H1 (cell line): ENCODE measurements at regions not wholly inside any gene's neighbourhood (a gene's known extent, or its start where the extent isn't known, plus 50 kb on each side); places are given as distances from the start of the nearest gene placed in this dataset.

ENCODE experiments used
- CTCF ChIA-PET: fragments of 300-600 bp; sonication (Branson Sonifier 250); formaldehyde crosslinking; loops from one replicate; lab custom pipeline; 2021; ENCODE audit not compliant: partially characterized antibody; lab: Charles Lee
- POLR2A ChIA-PET: fragments of 300-600 bp; sonication (Branson Sonifier 250); formaldehyde crosslinking; loops from one replicate; lab custom pipeline; 2021; ENCODE audit warnings: inconsistent platforms; ENCODE audit not compliant: partially characterized antibody; lab: Charles Lee
- DNase-seq, 2 experiments: peaks; one replicate each; pipeline versions ENCODE4 v3.0.0 to v3.0.0-alpha.2; 2010 to 2022; ENCODE audit warnings: low spot score in 2 of 2, low read depth in 1 of 2, mixed read lengths in 1 of 2
- FAIRE-seq: peaks from 2 replicates; lab custom pipeline; 2011; peaks lifted over from hg19 to GRCh38; lab: Jason Lieb, UNC
- H2AFZ ChIP-seq: 2 replicates; pipeline ENCODE4 v1.8.1; 2012; ENCODE audit warnings: low read length, inconsistent platforms
- H2AK5ac ChIP-seq: 2 replicates; pipeline ENCODE4 v1.6.1; 2013; ENCODE audit warnings: low read depth, low read length
- H2BK120ac ChIP-seq: replicated peaks from 2 replicates; pipeline ENCODE3; 2013; ENCODE audit warnings: low read depth, low read length, inconsistent platforms
- H2BK12ac ChIP-seq: 2 replicates; pipeline ENCODE4 v1.6.1; 2013; ENCODE audit warnings: low read depth, low read length
- H2BK15ac ChIP-seq: 2 replicates; pipeline ENCODE4 v1.6.1; 2013; ENCODE audit warnings: low read length
- H2BK20ac ChIP-seq: 2 replicates; pipeline ENCODE4 v1.6.1; 2013; ENCODE audit warnings: low read length
- H2BK5ac ChIP-seq: 2 replicates; pipeline ENCODE4 v1.6.1; 2013; ENCODE audit warnings: low read depth, low read length
- H3K14ac ChIP-seq: 2 replicates; pipeline ENCODE4 v1.6.1; 2013; ENCODE audit warnings: inconsistent platforms; ENCODE audit not compliant: insufficient read length
- H3K18ac ChIP-seq: 2 replicates; pipeline ENCODE4 v1.6.1; 2013; ENCODE audit warnings: low read length; ENCODE audit errors: extremely low read depth
- H3K23ac ChIP-seq: 2 replicates; pipeline ENCODE4 v1.6.1; 2013; ENCODE audit warnings: inconsistent platforms; ENCODE audit not compliant: insufficient read length
- H3K23me2 ChIP-seq: 2 replicates; pipeline ENCODE4 v1.6.1; 2013; ENCODE audit warnings: low read depth, low read length
- H3K27ac ChIP-seq: 2 replicates; pipeline ENCODE4 v1.6.1; 2011; ENCODE audit warnings: low read depth, low read length, inconsistent platforms
- H3K27me3 ChIP-seq, 4 experiments: replicated peaks in 1 of 4; 1 replicate in 1 of 4; 2 replicates in 3 of 4; pipeline versions ENCODE4 v1.6.1 to v1.8.1; 2011 to 2013; ENCODE audit warnings: low read length in 3 of 4, mild to moderate bottlenecking in 3 of 4, inconsistent platforms in 2 of 4, mixed read lengths in 2 of 4, moderate library complexity in 1 of 4; ENCODE audit not compliant: control insufficient read depth in 3 of 4, insufficient read depth in 3 of 4; ENCODE audit errors: extremely low read depth in 1 of 4
- H3K36me3 ChIP-seq, 4 experiments: 2 replicates each; pipeline versions ENCODE4 v1.6.1 to v1.8.1; 2011 to 2013; ENCODE audit warnings: mild to moderate bottlenecking in 4 of 4, low read length in 3 of 4, moderate library complexity in 2 of 4, control low read depth in 1 of 4, inconsistent platforms in 1 of 4; ENCODE audit not compliant: insufficient read depth in 4 of 4, control insufficient read depth in 2 of 4
- H3K4ac ChIP-seq: replicated peaks from 2 replicates; pipeline ENCODE3; 2013; ENCODE audit warnings: low read length, low read depth, mixed read lengths, inconsistent platforms; ENCODE audit not compliant: insufficient read length
- H3K4me1 ChIP-seq, 4 experiments: replicated peaks in 1 of 4; 1 replicate in 1 of 4; 2 replicates in 3 of 4; pipeline versions ENCODE4 v1.6.1 to v1.8.1; 2011 to 2013; ENCODE audit warnings: low read length in 3 of 4, inconsistent platforms in 2 of 4, mixed read lengths in 1 of 4; ENCODE audit not compliant: insufficient read depth in 4 of 4, control insufficient read depth in 3 of 4
- H3K4me2 ChIP-seq, 2 experiments: 2 replicates each; pipeline versions ENCODE4 v1.6.1 to v1.8.1; 2011 to 2013; ENCODE audit warnings: low read depth in 2 of 2, low read length in 2 of 2, control low read depth in 1 of 2, inconsistent platforms in 1 of 2, mild to moderate bottlenecking in 1 of 2; ENCODE audit not compliant: insufficient read depth in 1 of 2
- H3K4me3 ChIP-seq, 4 experiments: fragments of 200-600, 300-600 bp in 1 of 4; sonication (generic), shearing (Covaris generic), sonication (Bioruptor Twin) in 1 of 4; 2 replicates each; pipeline versions ENCODE4 v1.5.1 to v1.8.1; 2011 to 2016; ENCODE audit warnings: low read length in 4 of 4, low read depth in 3 of 4, control low read depth in 2 of 4, inconsistent platforms in 2 of 4, mild to moderate bottlenecking in 2 of 4, mixed read lengths in 1 of 4, moderate library complexity in 1 of 4; ENCODE audit not compliant: insufficient read depth in 2 of 4; ENCODE audit errors: extremely low read depth in 1 of 4
- H3K56ac ChIP-seq: replicated peaks from 2 replicates; pipeline ENCODE3; 2013; ENCODE audit warnings: low read depth, mild to moderate bottlenecking, mixed read lengths, low read length, inconsistent platforms; ENCODE audit not compliant: insufficient read length
- H3K79me1 ChIP-seq: 2 replicates; pipeline ENCODE4 v1.6.1; 2013; ENCODE audit warnings: low read depth, low read length, control low read depth
- H3K79me2 ChIP-seq, 2 experiments: 2 replicates each; pipeline versions ENCODE4 v1.6.1 to v1.8.1; 2012 to 2013; ENCODE audit warnings: low read length in 2 of 2, mild to moderate bottlenecking in 2 of 2, inconsistent platforms in 1 of 2; ENCODE audit not compliant: insufficient read depth in 2 of 2, control insufficient read depth in 1 of 2
- H3K9ac ChIP-seq, 4 experiments: replicated peaks in 1 of 4; 1 replicate in 1 of 4; 2 replicates in 3 of 4; pipeline versions ENCODE4 v1.6.1 to v1.8.1; 2011 to 2013; ENCODE audit warnings: low read depth in 3 of 4, low read length in 3 of 4, control low read depth in 2 of 4, mild to moderate bottlenecking in 2 of 4, moderate library complexity in 2 of 4, inconsistent platforms in 1 of 4; ENCODE audit errors: extremely low read depth in 1 of 4
- H3K9me3 ChIP-seq, 2 experiments: 2 replicates each; pipeline versions ENCODE4 v1.6.1 to v1.8.1; 2012 to 2013; ENCODE audit warnings: mild to moderate bottlenecking in 2 of 2, moderate library complexity in 2 of 2, control low read depth in 1 of 2, inconsistent platforms in 1 of 2, low read depth in 1 of 2, low read length in 1 of 2, mixed read lengths in 1 of 2; ENCODE audit not compliant: insufficient read depth in 2 of 2
- H4K20me1 ChIP-seq, 2 experiments: replicated peaks in 1 of 2; 2 replicates each; pipeline versions ENCODE3 to v1.8.1; 2011 to 2013; ENCODE audit warnings: inconsistent platforms in 2 of 2, low read length in 2 of 2, mild to moderate bottlenecking in 1 of 2; ENCODE audit not compliant: insufficient read depth in 2 of 2, control insufficient read depth in 1 of 2
- H4K5ac ChIP-seq: 2 replicates; pipeline ENCODE4 v1.6.1; 2013; ENCODE audit warnings: low read length, low read depth, mixed read lengths, inconsistent platforms; ENCODE audit not compliant: insufficient read length
- H4K8ac ChIP-seq: 2 replicates; pipeline ENCODE4 v1.8.0; 2013; ENCODE audit warnings: mild to moderate bottlenecking, moderate library complexity, low read length, inconsistent platforms; ENCODE audit not compliant: insufficient read depth; ENCODE audit errors: extremely low read depth
- H4K91ac ChIP-seq: replicated peaks from 2 replicates; pipeline ENCODE3; 2013; ENCODE audit warnings: low read length, mixed read lengths, inconsistent platforms; ENCODE audit not compliant: insufficient read length
- CHD1 ChIP-seq: IDR thresholded peaks from 2 replicates; pipeline ENCODE4 v1.6.1; 2012; ENCODE audit warnings: low read depth, low read length, improper control_type of control experiment
- CREB1 ChIP-seq: IDR thresholded peaks from 2 replicates; pipeline ENCODE4 v1.6.1; 2012; ENCODE audit warnings: inconsistent platforms
- HDAC6 ChIP-seq: IDR thresholded peaks from one replicate; pipeline ENCODE4 v1.7.1; 2012; ENCODE audit warnings: low read depth, mild to moderate bottlenecking, inconsistent platforms, low read length, moderate library complexity
- JUND ChIP-seq: IDR thresholded peaks from 2 replicates; pipeline ENCODE4 v1.6.1; 2011; ENCODE audit warnings: mild to moderate bottlenecking, improper control_type of control experiment, low read length
- POLR2A ChIP-seq, 2 experiments: IDR thresholded peaks; 1 replicate in 1 of 2; 2 replicates in 1 of 2; pipeline ENCODE4 v1.6.1; 2011; ENCODE audit warnings: low read depth in 2 of 2, low read length in 2 of 2, mild to moderate bottlenecking in 2 of 2; ENCODE audit errors: control extremely low read depth in 1 of 2
- POLR2AphosphoS5 ChIP-seq: IDR thresholded peaks from 2 replicates; pipeline ENCODE4 v1.6.1; 2011; ENCODE audit warnings: low read depth, low read length
- SP1 ChIP-seq: IDR thresholded peaks from 2 replicates; pipeline ENCODE4 v1.6.1; 2011; ENCODE audit warnings: low read depth, low read length
- WGBS, 2 experiments: shearing (Covaris generic) in 1 of 2; methylation state at CpG; one replicate each; pipeline versions ENCODE4 v1.1.6 to v1.1.7; 2013 to 2015; ENCODE audit warnings: low lambda C conversion rate in 2 of 2, mixed read lengths in 2 of 2, inconsistent platforms in 1 of 2, low coverage in 1 of 2, missing lambda C conversion rate in 1 of 2; ENCODE audit not compliant: insufficient replicate concordance in 2 of 2, insufficient coverage in 1 of 2, insufficient read length in 1 of 2; ENCODE audit errors: extremely low coverage in 1 of 2, missing lambda C conversion rate in 1 of 2; 5-methylcytosine and 5-hydroxymethylcytosine counted together
- TF ChIP-seq, protein P1 (sequence below), 3 experiments: IDR thresholded peaks; 1 replicate in 2 of 3; 2 replicates in 1 of 3; pipeline versions ENCODE4 v1.5.1 to v1.6.1; 2011; ENCODE audit warnings: low read length in 3 of 3, mild to moderate bottlenecking in 3 of 3, inconsistent platforms in 2 of 3, low read depth in 1 of 3, moderate library complexity in 1 of 3; ENCODE audit not compliant: insufficient read depth in 1 of 3; ENCODE audit errors: control extremely low read depth in 1 of 3
- TF ChIP-seq, protein P2 (sequence below): IDR thresholded peaks from 2 replicates; pipeline ENCODE4 v1.6.1; 2012; ENCODE audit warnings: low read length, inconsistent platforms
- TF ChIP-seq, protein P3 (sequence below): IDR thresholded peaks from 2 replicates; pipeline ENCODE4 v1.6.1; 2012; ENCODE audit warnings: inconsistent platforms

DNA sequence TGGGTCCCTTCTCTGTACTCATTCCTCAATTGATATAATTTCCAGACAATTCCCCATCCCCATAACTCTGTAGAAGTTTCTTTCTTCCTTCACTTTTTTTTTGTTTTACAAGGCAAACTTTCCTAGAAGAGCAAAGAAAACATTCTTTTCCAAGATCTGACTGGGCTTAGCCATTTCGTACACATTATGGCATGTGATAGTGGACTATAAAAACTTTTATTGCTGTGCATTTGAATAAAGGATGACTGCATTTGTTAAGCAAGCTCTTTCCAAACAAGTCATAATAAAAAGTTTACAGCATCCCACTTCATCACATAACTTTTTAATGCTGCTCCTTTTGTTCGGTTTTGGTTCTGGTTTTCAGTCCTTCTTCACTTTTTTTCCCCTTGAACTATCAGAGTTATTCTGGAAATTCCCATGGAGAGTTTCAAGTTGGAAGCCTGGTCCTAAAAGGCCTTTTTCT lies 231.0 kb upstream of the HMGA2 start:
- no peaks in the 10 kb centered on the region for H3K9me3 ChIP-seq
- no peak overlapping the region for H3K4me2 ChIP-seq
- H3K79me2 ChIP-seq = no peaks in the 10 kb centered on the region
- no peak overlapping the region for H2AFZ ChIP-seq
- no peak overlapping the region for H2BK5ac ChIP-seq
- H2BK15ac ChIP-seq = peak overlapping the region; percentile 55; the same call in 1 of the 2 replicates
- no peak overlapping the region for H3K56ac ChIP-seq
- no peak overlapping the region for H2AK5ac ChIP-seq
- no peak overlapping the region for H4K5ac ChIP-seq
- WGBS, 2 experiments = 90% methylated on average over 2 of the region's 2 CpGs; no CpG with 5 or more reads in 1 of the 2 experiments
- H3K23ac ChIP-seq = no peak overlapping the region
- no peaks in the 10 kb centered on the region for H4K20me1 ChIP-seq
- H2BK120ac ChIP-seq = no peak overlapping the region
- no peak overlapping the region for H3K27ac ChIP-seq
- no peaks in the 10 kb centered on the region for H3K79me1 ChIP-seq
- H3K14ac ChIP-seq = no peak overlapping the region
- POLR2A ChIA-PET = no interaction called here
- H3K4ac ChIP-seq = no peak overlapping the region
- H3K27me3 ChIP-seq = no peaks in the 10 kb centered on the region
- FAIRE-seq (no peak), DNase-seq (no peak)
- H4K91ac ChIP-seq = no peak overlapping the region
- H3K4me1 ChIP-seq = peaks cover 2 to 10% (median 3%) of the 10 kb centered on the region in 4 experiments; a peak in 4 of 7 replicates
- H3K4me3 ChIP-seq = no peak overlapping the region
- CTCF ChIA-PET = interaction anchor here (1.2 to 1.4 kb wide), 2 partner anchors 9 to 169 kb away, joined by 3 to 7 read pairs; no protein-coding TSS in a partner anchor
- H3K36me3 ChIP-seq = no peaks in the 10 kb centered on the region
- no peak overlapping the region for H4K8ac ChIP-seq
- no peak overlapping the region for H3K9ac ChIP-seq
- H3K18ac ChIP-seq = no peak overlapping the region
- H2BK20ac ChIP-seq = peak overlapping the region; percentile 73; the same call in 1 of the 2 replicates
- H2BK12ac ChIP-seq = no peak overlapping the region
- H3K23me2 ChIP-seq = no peaks in the 10 kb centered on the region; the same call in 1 of the 2 replicates
- TF ChIP-seq POLR2AphosphoS5 (no peak), CREB1 (no peak), CHD1 (no peak), HDAC6 (no peak), POLR2A (IDR thresholded peaks at IDR 0.05; ENCODE audit: control extremely low read depth in 1 of 2, low read depth in 2 of 2, low read length in 2 of 2) (no peak), JUND (no peak), SP1 (no peak)
- TF ChIP-seq, protein P1, sequence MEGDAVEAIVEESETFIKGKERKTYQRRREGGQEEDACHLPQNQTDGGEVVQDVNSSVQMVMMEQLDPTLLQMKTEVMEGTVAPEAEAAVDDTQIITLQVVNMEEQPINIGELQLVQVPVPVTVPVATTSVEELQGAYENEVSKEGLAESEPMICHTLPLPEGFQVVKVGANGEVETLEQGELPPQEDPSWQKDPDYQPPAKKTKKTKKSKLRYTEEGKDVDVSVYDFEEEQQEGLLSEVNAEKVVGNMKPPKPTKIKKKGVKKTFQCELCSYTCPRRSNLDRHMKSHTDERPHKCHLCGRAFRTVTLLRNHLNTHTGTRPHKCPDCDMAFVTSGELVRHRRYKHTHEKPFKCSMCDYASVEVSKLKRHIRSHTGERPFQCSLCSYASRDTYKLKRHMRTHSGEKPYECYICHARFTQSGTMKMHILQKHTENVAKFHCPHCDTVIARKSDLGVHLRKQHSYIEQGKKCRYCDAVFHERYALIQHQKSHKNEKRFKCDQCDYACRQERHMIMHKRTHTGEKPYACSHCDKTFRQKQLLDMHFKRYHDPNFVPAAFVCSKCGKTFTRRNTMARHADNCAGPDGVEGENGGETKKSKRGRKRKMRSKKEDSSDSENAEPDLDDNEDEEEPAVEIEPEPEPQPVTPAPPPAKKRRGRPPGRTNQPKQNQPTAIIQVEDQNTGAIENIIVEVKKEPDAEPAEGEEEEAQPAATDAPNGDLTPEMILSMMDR (IDR thresholded peaks at IDR 0.05; ENCODE audit: control extremely low read depth in 1 of 3, insufficient read depth in 1 of 3, low read depth in 1 of 3, low read length in 3 of 3) = no peak
- TF ChIP-seq, protein P2, sequence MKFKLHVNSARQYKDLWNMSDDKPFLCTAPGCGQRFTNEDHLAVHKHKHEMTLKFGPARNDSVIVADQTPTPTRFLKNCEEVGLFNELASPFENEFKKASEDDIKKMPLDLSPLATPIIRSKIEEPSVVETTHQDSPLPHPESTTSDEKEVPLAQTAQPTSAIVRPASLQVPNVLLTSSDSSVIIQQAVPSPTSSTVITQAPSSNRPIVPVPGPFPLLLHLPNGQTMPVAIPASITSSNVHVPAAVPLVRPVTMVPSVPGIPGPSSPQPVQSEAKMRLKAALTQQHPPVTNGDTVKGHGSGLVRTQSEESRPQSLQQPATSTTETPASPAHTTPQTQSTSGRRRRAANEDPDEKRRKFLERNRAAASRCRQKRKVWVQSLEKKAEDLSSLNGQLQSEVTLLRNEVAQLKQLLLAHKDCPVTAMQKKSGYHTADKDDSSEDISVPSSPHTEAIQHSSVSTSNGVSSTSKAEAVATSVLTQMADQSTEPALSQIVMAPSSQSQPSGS = no peak
- TF ChIP-seq, protein P3, sequence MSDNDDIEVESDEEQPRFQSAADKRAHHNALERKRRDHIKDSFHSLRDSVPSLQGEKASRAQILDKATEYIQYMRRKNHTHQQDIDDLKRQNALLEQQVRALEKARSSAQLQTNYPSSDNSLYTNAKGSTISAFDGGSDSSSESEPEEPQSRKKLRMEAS = no peak
